ENCODE measurements at regions not wholly inside any gene's neighbourhood (a gene's known extent, or its start where the extent isn't known, plus 50 kb on each side); places are given as distances from the start of the nearest gene placed in this dataset.

- TF ChIP-seq POLR2AphosphoS5 (IDR thresholded peaks at IDR 0.05) (no peak), EP300 (IDR thresholded peaks at IDR 0.05) (no peak), CTCF (IDR thresholded peaks at IDR 0.05) (no peak), POLR2A (IDR thresholded peaks at IDR 0.05) (no peak)
Measured at GRCh38 chr5:3343211-3343610, 252.4 kb upstream of the IRX1 start.

Measured in sigmoid colon (tissue), 4 donors.